ENCODE measurements at regions not wholly inside any gene's neighbourhood (a gene's known extent, or its start where the extent isn't known, plus 50 kb on each side); places are given as distances from the start of the nearest gene placed in this dataset.
"Not testable (repeated sequence)": the region's sequence is repeated elsewhere in the genome, so short reads cannot be mapped to it uniquely, and the experiment has no call there.

DNA sequence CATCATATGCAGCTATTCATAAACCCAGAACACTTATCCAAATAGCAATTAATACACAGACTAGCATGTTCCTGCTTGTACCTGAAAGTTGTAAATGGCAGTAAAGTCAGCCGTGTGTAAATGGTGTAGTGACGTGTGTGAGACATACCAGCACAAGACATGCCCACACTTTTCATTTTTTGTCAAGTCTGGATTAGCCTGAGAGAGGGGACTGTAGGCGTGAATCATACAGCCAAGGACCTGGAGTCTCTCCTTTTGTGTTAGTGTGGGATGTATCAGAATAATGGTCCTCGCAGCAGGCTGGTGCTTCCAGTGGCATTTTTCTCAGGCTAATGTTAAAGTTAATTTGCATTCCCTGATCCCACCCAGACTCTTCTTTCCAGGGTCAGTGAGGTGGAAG lies 116.8 kb upstream of the BMAL1 start:
- DNase-seq (ENCODE audit: low read depth, low spot score): peak; percentile 97
- peak overlapping the region; percentile 90 for H3K27ac ChIP-seq

GRCh38 chr11:13163158-13163557 lies 114.4 kb upstream of the BMAL1 start:
- no peak for DNase-seq (ENCODE audit: low read depth, low spot score)
- no peak overlapping the region for H3K27ac ChIP-seq

DNA sequence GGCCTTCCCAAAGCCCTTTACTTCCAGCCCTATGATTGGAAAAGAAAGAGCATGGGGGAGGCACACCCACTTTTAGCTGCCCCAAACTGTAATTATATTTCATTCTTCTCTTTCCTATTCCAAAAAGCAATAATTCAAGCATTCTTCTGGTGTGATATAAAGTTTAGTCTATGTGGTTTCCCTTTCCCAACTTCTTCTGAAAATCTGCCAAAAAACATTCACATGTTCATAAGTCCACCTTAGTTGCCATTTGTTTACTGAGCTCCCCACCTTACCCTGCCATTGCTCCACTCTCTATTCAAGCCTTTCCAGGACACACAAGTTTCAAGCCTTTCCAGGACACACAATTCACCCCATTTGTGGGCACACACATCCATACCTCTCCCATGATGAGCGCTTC lies 111.6 kb upstream of the BMAL1 start:
- DNase-seq (ENCODE audit: low read depth, low spot score): no peak
- no peak overlapping the region for H3K27ac ChIP-seq

- peak; percentile 66 for DNase-seq (ENCODE audit: low read depth, low spot score)
- H3K27ac ChIP-seq: peak overlapping the region; percentile 25
Measured at GRCh38 chr11:13168271-13168670, 109.3 kb upstream of the BMAL1 start.

DNA sequence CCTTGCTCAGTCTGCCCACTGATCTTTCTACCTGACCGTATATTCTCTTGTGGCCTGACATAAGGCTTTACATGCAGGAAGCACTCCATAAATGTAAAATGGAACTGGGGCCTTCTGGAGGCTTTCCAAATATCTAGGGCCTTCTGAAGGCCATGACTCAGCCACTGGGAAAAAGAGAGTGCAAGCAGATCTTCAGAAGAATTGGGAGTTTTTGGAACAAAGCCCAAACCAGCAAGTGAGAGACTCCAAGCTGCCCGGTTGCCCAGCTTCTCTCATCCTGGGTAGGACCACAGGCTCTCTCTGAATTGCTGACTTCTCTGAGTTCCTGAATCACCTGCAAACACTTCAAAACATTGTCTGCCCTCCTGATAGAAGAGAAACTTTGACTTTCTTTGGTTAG lies 107.9 kb upstream of the BMAL1 start:
- no peak for DNase-seq (ENCODE audit: low read depth, low spot score)
- no peak overlapping the region for H3K27ac ChIP-seq

- no peak for DNase-seq (ENCODE audit: low read depth, low spot score)
- H3K27ac ChIP-seq: no peak overlapping the region
Measured at GRCh38 chr11:13174090-13174489, 103.5 kb upstream of the BMAL1 start.

GRCh38 chr11:13183094-13183825 lies 94.3 kb upstream of the BMAL1 start:
- peak overlapping the region; percentile 27 for H3K27ac ChIP-seq
- no peak for DNase-seq (ENCODE audit: low read depth, low spot score)

DNA sequence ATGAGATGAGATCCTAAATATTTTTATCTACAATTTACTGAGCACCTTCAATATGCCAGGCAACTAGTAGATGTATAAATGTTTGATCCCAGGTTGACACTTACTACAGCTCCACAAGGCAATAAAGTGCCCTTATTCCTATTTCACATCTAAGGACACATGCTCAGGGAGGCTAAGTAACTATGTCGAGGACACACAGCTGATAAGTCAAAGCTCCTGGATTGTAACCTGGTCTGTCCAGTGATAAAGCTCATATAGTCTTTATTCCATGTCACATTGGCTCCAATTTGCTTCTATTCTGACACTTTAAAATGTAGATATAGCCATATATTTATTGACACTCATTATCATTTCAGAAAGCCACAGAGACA lies 93.8 kb upstream of the BMAL1 start:
- DNase-seq (ENCODE audit: low read depth, low spot score): no peak
- H3K27ac ChIP-seq: no peak overlapping the region

DNA sequence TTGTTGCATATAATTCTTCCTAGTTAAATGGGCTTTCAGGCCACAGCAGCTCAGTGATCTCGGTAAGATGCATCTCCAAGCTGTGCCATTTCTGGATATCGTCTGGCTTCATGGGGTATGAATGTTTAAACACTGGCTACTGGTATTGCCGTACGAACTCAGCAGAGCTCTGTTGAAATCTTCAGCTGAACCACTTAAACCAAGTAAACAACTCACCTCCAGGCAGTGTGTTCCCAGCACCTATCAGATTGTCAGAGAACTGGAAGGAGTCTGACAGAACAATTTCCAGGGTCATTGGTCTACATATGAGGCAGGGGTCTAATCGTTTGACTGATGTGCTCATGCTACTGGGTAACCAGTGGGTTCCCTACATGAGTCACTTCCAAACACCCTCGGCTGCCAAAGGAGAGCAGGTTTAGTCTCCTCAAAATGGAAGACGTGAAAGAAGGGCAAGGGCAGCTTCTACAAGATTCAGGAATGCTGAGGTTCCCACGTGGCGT lies 93.2 kb upstream of the BMAL1 start:
- no peak for DNase-seq (ENCODE audit: low read depth, low spot score)

GRCh38 chr11:13188179-13188578 lies 89.4 kb upstream of the BMAL1 start:
- H3K27ac ChIP-seq: no peak overlapping the region
- no peak for DNase-seq (ENCODE audit: low read depth, low spot score)

More for the DNA sequence above, 93.2 kb upstream of the BMAL1 start:
- H3K27ac ChIP-seq: no peak overlapping the region

- no peak for DNase-seq (ENCODE audit: low read depth, low spot score)
- no peak overlapping the region for H3K27ac ChIP-seq
Measured at GRCh38 chr11:13189561-13190426, 87.8 kb upstream of the BMAL1 start.

GRCh38 chr11:13193613-13194012 lies 84.0 kb upstream of the BMAL1 start:
- no peak overlapping the region for H3K27ac ChIP-seq
- DNase-seq (ENCODE audit: low read depth, low spot score): no peak

GRCh38 chr11:13197374-13197773 lies 80.2 kb upstream of the BMAL1 start:
- DNase-seq (ENCODE audit: low read depth, low spot score); H3K27ac ChIP-seq: not testable (repeated sequence)

DNA sequence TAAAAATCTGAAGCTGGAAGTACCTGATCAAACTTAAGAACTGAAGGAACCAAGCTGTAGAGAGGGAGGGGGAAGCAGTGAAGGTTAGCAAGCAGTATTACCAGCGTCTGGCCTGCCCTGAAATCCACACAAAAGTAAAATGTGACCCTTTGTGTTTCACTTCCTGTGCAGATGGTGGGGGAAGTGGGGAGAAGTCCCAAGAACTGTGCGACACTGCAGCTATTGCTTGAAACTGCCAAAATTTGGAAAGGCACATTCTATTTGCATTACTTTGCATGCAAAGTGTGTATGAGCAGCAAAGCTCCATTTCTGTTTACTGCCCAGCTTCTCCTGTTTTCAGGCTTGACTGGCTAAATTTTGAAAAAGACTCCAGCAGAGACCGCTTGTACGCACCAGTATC lies 72.1 kb upstream of the BMAL1 start:
- no peak for DNase-seq (ENCODE audit: low read depth, low spot score)
- no peak overlapping the region for H3K27ac ChIP-seq

DNA sequence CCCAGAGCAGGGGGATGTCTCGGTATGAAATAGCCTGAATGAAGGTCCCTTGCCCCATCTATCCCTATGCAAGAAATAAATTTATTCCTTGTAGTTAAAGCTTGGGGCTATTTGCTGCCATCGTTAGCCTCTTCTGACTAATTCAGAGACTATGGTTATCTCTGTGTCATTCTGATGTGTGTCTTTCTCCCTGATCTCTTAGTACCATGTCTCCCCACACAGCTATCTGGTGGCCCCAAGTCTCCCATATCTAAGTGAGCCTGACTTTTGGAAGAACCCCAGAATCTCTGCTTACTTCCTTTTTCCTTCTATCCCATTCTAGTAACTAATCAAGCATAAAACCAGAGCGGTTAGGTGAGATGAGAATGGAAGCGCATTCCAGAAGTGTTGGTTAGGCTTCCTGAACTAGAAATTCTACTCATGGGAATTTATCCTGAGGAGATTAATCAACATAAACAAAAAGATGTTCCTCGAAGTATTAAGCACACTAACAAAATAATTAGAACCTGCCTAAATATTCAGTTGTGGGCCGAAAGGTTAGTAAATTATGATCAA lies 71.4 kb upstream of the BMAL1 start:
- DNase-seq (ENCODE audit: low read depth, low spot score): no peak
- H3K27ac ChIP-seq: no peak overlapping the region

DNA sequence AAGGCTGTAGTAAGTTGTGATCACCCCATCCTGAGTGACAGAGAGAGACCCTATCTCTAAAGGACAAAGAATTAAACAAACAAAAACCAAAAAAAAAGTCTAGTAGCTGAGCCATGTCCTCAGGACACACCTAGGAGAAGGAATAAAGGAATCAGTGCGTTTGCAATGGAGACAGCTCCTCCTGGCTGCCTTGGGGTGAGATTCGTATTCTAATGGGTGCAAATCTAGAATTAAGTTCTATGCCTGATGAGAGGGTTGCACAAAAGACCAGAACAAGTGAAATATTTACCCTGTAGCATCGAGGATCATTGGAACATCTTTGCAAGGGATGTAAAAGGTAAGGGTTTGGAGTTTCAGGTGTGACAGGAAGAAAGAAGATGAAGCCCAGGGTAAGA lies 70.3 kb upstream of the BMAL1 start:
- no peak for DNase-seq (ENCODE audit: low read depth, low spot score)
- H3K27ac ChIP-seq: no peak overlapping the region

DNA sequence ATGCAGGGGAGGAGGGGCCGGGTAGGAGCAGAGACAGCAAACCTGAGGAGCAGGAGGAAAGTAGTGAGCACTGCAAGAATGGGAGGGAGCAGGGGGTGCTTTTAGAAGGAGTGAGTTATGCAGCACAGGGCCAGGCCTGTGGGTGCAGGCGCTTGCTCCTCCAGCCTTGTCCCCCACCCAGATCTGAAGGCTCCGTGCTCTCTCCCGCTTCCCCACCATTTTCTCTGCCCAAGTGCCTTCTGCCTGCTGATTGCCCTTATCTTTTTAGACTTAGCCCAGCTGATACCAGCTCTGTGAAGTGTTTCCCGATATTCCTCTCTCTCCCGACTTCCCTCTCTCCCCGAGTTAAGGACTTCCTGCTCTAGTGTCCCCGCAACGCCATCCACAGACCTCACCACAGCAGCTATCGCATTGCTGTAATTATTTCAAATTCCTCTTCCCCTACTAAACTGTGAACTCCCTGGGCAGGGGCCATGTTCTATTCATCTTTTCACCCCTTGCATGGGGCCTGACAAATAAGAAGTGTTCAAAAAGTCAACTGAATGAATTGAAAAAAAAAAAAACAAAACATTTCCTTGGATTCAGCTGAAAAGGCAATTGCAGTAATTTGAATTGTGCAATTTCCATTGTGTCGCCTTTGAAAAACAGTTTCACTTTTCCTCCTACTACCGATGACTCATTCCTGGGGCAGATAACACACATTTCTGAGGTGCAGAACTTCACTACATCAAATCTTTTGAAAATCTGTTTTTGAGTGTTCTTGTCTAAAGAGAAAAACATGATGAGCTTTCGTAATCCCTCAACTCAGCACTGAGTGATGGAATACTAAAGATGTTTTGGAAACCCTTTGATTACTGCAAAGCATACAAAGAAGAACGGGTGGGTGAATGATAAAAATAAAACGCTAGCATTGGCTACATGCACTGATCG lies 69.7 kb upstream of the BMAL1 start:
- no peak overlapping the region for H3K27ac ChIP-seq
- no peak for DNase-seq (ENCODE audit: low read depth, low spot score)

GRCh38 chr11:13208921-13209320 lies 68.7 kb upstream of the BMAL1 start:
- no peak overlapping the region for H3K27ac ChIP-seq
- no peak for DNase-seq (ENCODE audit: low read depth, low spot score)

DNA sequence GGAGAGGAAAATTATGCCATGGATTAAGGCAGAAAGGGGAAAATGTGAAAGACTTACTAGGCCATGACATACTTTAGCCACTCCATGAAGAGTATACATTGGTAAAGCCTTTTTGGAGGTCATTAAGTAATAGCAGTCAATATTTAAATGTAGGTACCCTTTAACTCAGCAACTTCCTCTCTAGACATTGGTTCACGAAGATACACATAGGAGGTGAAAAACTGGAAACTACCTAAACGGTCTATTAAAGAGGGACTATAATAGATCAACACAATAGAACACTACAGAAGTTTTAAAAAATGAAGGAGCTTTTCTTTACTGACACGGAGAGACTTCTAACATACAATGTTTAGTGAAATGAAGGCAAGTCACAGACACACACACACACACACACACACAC lies 68.2 kb upstream of the BMAL1 start:
- no peak for DNase-seq (ENCODE audit: low read depth, low spot score)
- H3K27ac ChIP-seq: no peak overlapping the region

DNA sequence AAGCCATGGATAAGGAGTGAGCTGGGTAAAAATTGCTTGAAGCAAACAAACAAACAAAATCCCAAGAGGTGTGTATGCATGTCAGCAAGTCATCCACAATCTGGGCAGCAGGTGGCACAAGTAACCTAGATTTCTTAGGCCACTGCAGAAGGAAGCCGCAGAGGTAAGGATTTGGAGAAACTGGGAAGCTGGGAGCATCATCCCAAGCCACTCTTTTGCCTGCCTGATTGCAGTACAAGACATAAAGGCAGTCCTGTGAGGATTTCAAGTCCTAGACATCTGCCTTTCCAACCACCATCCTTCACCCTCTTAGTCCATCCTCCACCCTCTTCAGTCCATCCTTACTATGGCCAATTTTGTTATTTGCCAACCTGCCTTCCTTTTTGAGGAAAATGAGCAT lies 67.2 kb upstream of the BMAL1 start:
- DNase-seq (ENCODE audit: low read depth, low spot score): no peak
- no peak overlapping the region for H3K27ac ChIP-seq

Measured in epithelial cell of prostate (primary cell).